SU-DHL-6 (cell line): ENCODE measurements at regions not wholly inside any gene's neighbourhood (a gene's known extent, or its start where the extent isn't known, plus 50 kb on each side); places are given as distances from the start of the nearest gene placed in this dataset.

Experiments
- H2AFZ ChIP-seq: fragments of 200-600 bp; sonication (generic); 2 replicates; pipeline ENCODE4 v1.6.1; 2014; ENCODE audit warnings: low read depth, mild to moderate bottlenecking, moderate library complexity, mixed read lengths, antibody characterized with exemption, low read length; ENCODE audit not compliant: severe bottlenecking
- H3F3A ChIP-seq: fragments of 200-600 bp; shearing (Covaris generic); 2 replicates; pipeline ENCODE4 v1.6.0; 2016; ENCODE audit warnings: antibody characterized with exemption, mild to moderate bottlenecking; ENCODE audit not compliant: insufficient read depth
- H3K27ac ChIP-seq: fragments of 200-600 bp; sonication (generic); 2 replicates; pipeline ENCODE4 v1.5.1; 2016; ENCODE audit warnings: low read depth, mild to moderate bottlenecking, low read length, moderate library complexity, mixed read lengths
- H3K27me3 ChIP-seq: fragments of 200-600 bp; sonication (generic), shearing (Covaris generic); 2 replicates; pipeline ENCODE4 v1.6.0; 2014; ENCODE audit warnings: mild to moderate bottlenecking, low read length
- H3K36me3 ChIP-seq: fragments of 200-600 bp; sonication (generic); 2 replicates; pipeline ENCODE4 v1.6.1; 2014; ENCODE audit warnings: mild to moderate bottlenecking, low read length, mixed read lengths
- H3K4me2 ChIP-seq: fragments of 300-600, 200-600 bp; shearing (Covaris generic), sonication (generic); 2 replicates; pipeline ENCODE4 v1.6.0; 2014; ENCODE audit warnings: low read length, low read depth, mild to moderate bottlenecking; ENCODE audit not compliant: poor library complexity, severe bottlenecking
- H3K4me3 ChIP-seq: fragments of 200-600 bp; sonication (generic); 2 replicates; pipeline ENCODE4 v1.5.1; 2014; ENCODE audit warnings: antibody characterized with exemption, low read length, mild to moderate bottlenecking, mixed read lengths; ENCODE audit not compliant: insufficient read depth, poor library complexity, severe bottlenecking
- H3K79me2 ChIP-seq: fragments of 200-600 bp; sonication (generic); 2 replicates; pipeline ENCODE4 v1.6.1; 2014; ENCODE audit warnings: mild to moderate bottlenecking, low read length, moderate library complexity; ENCODE audit not compliant: insufficient read depth
- H3K9ac ChIP-seq: fragments of 200-600 bp; sonication (generic); 2 replicates; pipeline ENCODE4 v1.7.0; 2014; ENCODE audit warnings: mild to moderate bottlenecking, low read length
- H3K9me2 ChIP-seq: fragments of 200-600 bp; sonication (generic); replicated peaks from 2 replicates; pipeline ENCODE4 v1.6.1; 2014; ENCODE audit warnings: low read length; ENCODE audit not compliant: insufficient read depth
- H3K9me3 ChIP-seq: fragments of 200-600 bp; sonication (generic); 2 replicates; pipeline ENCODE4 v1.6.1; 2014; ENCODE audit warnings: low read length, mixed read lengths; ENCODE audit not compliant: insufficient read depth
- H4K20me1 ChIP-seq: fragments of 200-600 bp; sonication (generic); 2 replicates; pipeline ENCODE4 v1.6.1; 2014; ENCODE audit warnings: low read depth, mild to moderate bottlenecking, antibody characterized with exemption, low read length, moderate library complexity, mixed read lengths
- CTCF ChIP-seq: fragments of 200-600 bp; sonication (generic); IDR thresholded peaks from one replicate; pipeline ENCODE4 v1.5.1; 2017; ENCODE audit warnings: antibody characterized with exemption, mild to moderate bottlenecking, low read length, moderate library complexity; ENCODE audit not compliant: insufficient read depth, poor library complexity, severe bottlenecking
- EZH2phosphoT487 ChIP-seq: fragments of 200-600 bp; sonication (generic), shearing (Covaris generic); conservative IDR thresholded peaks from 2 replicates; pipeline ENCODE4 v1.6.1; 2018; ENCODE audit warnings: mild to moderate bottlenecking, antibody characterized with exemption, low read length, moderate library complexity, mixed read lengths

- Histone ChIP-seq H3K9me3 (no peaks in the 10 kb centered on the region), H3K4me2 (no peak overlapping the region), H3K9me2 (no peaks in the 10 kb centered on the region), H3K9ac (no peak overlapping the region), H3K4me3 (no peak overlapping the region), H3F3A (no peaks in the 10 kb centered on the region), H4K20me1 (no peaks in the 10 kb centered on the region), H3K27ac (no peak overlapping the region), H3K79me2 (no peaks in the 10 kb centered on the region), H3K27me3 (no peaks in the 10 kb centered on the region), H2AFZ (no peak overlapping the region), H3K36me3 (no peaks in the 10 kb centered on the region)
- TF ChIP-seq CTCF (no peak), EZH2phosphoT487 (no peak)
Observed at GRCh38 chr2:160918906-160919503, 241.2 kb upstream of the TANK start.

DNA sequence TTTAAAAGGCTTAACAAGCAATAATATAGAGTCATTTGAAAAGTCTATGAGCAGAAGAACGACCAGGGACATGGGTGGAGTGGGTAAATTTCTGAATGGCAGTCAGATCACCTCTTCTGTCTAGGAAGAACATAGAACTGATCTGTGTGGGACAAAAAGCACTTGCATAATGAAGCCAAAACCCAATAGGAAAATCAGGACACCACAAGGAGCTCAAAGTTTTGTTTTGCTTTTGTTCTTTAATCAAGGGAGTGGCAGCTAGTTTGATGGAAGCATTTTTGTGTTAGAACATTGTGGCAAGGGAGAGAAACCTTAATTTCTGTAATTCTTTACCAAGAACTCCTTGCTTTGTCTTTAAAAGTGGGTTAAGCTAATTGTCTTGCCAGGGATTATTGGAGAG, 240.2 kb upstream of the TANK start:
- Histone ChIP-seq H2AFZ (no peak overlapping the region), H3K9ac (no peak overlapping the region), H3K9me3 (no peaks in the 10 kb centered on the region), H3K4me3 (no peak overlapping the region), H3K4me2 (no peak overlapping the region), H3K27me3 (no peaks in the 10 kb centered on the region), H3K36me3 (no peaks in the 10 kb centered on the region), H3F3A (no peaks in the 10 kb centered on the region), H3K9me2 (no peaks in the 10 kb centered on the region), H4K20me1 (no peaks in the 10 kb centered on the region), H3K79me2 (no peaks in the 10 kb centered on the region), H3K27ac (no peak overlapping the region)
- no peak for TF ChIP-seq EZH2phosphoT487

DNA sequence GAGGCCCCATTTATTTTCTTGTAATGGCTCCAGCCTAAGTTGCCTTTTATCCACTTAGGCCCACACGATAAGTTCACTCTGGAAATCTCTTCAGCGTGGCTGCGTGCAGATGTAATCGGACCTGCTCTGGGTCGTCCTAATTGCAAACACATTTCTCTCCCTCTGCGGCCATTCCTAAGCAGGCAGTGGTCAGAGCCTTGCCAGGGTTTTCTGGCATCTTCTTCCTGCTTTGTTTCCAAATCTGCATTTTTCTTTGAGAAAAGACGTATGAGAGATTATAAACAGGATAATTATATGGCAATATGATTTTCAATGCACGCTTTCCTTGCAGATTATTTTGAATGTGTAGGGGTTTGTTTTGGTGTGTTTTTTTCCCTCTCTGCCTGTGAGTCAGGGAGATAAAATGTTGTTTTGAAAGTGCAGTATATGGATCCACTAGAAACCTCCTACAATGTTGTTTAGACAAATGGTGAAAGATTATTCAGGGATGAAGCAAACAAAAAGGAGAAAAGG, 239.4 kb upstream of the TANK start:
- Histone ChIP-seq H3K4me3 (no peak overlapping the region), H3F3A (no peaks in the 10 kb centered on the region), H3K9me2 (no peaks in the 10 kb centered on the region), H3K79me2 (no peaks in the 10 kb centered on the region), H3K9me3 (no peaks in the 10 kb centered on the region), H4K20me1 (no peaks in the 10 kb centered on the region), H3K36me3 (no peaks in the 10 kb centered on the region), H3K4me2 (no peak overlapping the region), H3K27me3 (no peaks in the 10 kb centered on the region), H3K9ac (no peak overlapping the region), H2AFZ (no peak overlapping the region), H3K27ac (no peak overlapping the region)
- TF ChIP-seq CTCF (no peak), EZH2phosphoT487 (no peak)

GRCh38 chr2:160921386-160921964, 238.8 kb upstream of the TANK start:
- Histone ChIP-seq H3F3A (no peaks in the 10 kb centered on the region), H3K79me2 (no peaks in the 10 kb centered on the region), H3K9ac (no peak overlapping the region), H3K4me2 (no peak overlapping the region), H3K27me3 (no peaks in the 10 kb centered on the region), H3K9me3 (no peaks in the 10 kb centered on the region), H3K36me3 (no peaks in the 10 kb centered on the region), H2AFZ (no peak overlapping the region), H3K4me3 (no peak overlapping the region), H4K20me1 (no peaks in the 10 kb centered on the region), H3K9me2 (no peaks in the 10 kb centered on the region), H3K27ac (no peak overlapping the region)
- no peak for TF ChIP-seq EZH2phosphoT487
- no peak for TF ChIP-seq CTCF
